PC-9 (cell line): ENCODE measurements at regions not wholly inside any gene's neighbourhood (a gene's known extent, or its start where the extent isn't known, plus 50 kb on each side); places are given as distances from the start of the nearest gene placed in this dataset.
"Not testable (repeated sequence)": the region's sequence is repeated elsewhere in the genome, so short reads cannot be mapped to it uniquely, and the experiment has no call there.

Experiments used
- BruUV-seq: library from RNA; stranded (reverse); fragments of 400-500 nt; replicated peaks from 2 replicates; lab custom pipeline; 2021; lab: Mats Ljungman, UMichigan
- CTCF ChIA-PET: fragments of 300-600 bp; sonication (Branson Sonifier 250); formaldehyde crosslinking; loops from one replicate; lab custom pipeline; 2022; ENCODE audit warnings: antibody characterized with exemption; lab: Charles Lee
- POLR2A ChIA-PET: fragments of 300-600 bp; sonication (Branson Sonifier 250); formaldehyde crosslinking; loops from one replicate; lab custom pipeline; 2022; ENCODE audit warnings: antibody characterized with exemption; ENCODE audit not compliant: unreplicated experiment; lab: Charles Lee
- DNase-seq, 2 experiments: peaks; one replicate each; pipeline versions ENCODE4 v3.0.0 to v3.0.0-alpha.2; 2015 to 2022; ENCODE audit warnings: mixed read lengths in 1 of 2
- H2AFZ ChIP-seq: fragments of 200-600 bp; sonication (generic); 2 replicates; pipeline ENCODE4 v1.8.1; 2017; ENCODE audit warnings: antibody characterized with exemption
- H3F3A ChIP-seq: fragments of 200-600 bp; sonication (generic); 2 replicates; pipeline ENCODE4 v1.8.1; 2017; ENCODE audit warnings: antibody characterized with exemption, mild to moderate bottlenecking, low read depth; ENCODE audit not compliant: insufficient read depth
- H3K27ac ChIP-seq: fragments of 200-600 bp; sonication (generic); 2 replicates; pipeline ENCODE4 v1.6.1; 2016; ENCODE audit warnings: mixed run types
- H3K27me3 ChIP-seq: fragments of 200-600 bp; sonication (generic); 2 replicates; pipeline ENCODE4 v1.6.1; 2016; ENCODE audit warnings: low read depth, mixed run types; ENCODE audit not compliant: insufficient read depth
- H3K36me3 ChIP-seq: fragments of 200-600 bp; sonication (generic); 2 replicates; pipeline ENCODE4 v1.6.1; 2016; ENCODE audit warnings: low read depth, mixed run types
- H3K4me1 ChIP-seq: fragments of 200-600 bp; sonication (generic); replicated peaks from 2 replicates; pipeline ENCODE4 v1.6.1; 2016; ENCODE audit warnings: mixed run types; ENCODE audit not compliant: insufficient read depth
- H3K4me2 ChIP-seq: fragments of 200-600 bp; sonication (generic); 2 replicates; pipeline ENCODE4 v1.6.1; 2017; ENCODE audit warnings: mixed run types
- H3K4me3 ChIP-seq: fragments of 200-600 bp; sonication (generic); 2 replicates; pipeline ENCODE4 v1.6.1; 2016; ENCODE audit warnings: mixed run types
- H3K79me2 ChIP-seq: fragments of 200-600 bp; sonication (generic); 2 replicates; pipeline ENCODE4 v1.6.1; 2017; ENCODE audit warnings: low read depth, mixed run types
- H3K9me2 ChIP-seq: fragments of 200-600 bp; sonication (generic); 2 replicates; pipeline ENCODE4 v1.8.1; 2017; ENCODE audit warnings: mild to moderate bottlenecking; ENCODE audit not compliant: insufficient read depth
- H3K9me3 ChIP-seq: fragments of 200-600 bp; sonication (generic); 2 replicates; pipeline ENCODE4 v1.8.1; 2016; ENCODE audit warnings: low read depth; ENCODE audit not compliant: insufficient read depth
- H4K20me1 ChIP-seq: fragments of 200-600 bp; sonication (generic); 2 replicates; pipeline ENCODE4 v1.8.1; 2017; ENCODE audit not compliant: insufficient read depth
- CTCF ChIP-seq: fragments of 200-600 bp; sonication (generic); conservative IDR thresholded peaks from 2 replicates; pipeline ENCODE4 v1.6.1; 2017; ENCODE audit warnings: mixed run types, antibody characterized with exemption, mild to moderate bottlenecking, moderate library complexity
- EZH2 ChIP-seq: fragments of 200-600 bp; sonication (generic); IDR thresholded peaks from 2 replicates; pipeline ENCODE4 v1.8.0; 2017; ENCODE audit warnings: antibody characterized with exemption, low read depth
- intact Hi-C: fragments of 100-400 bp; cut with micrococcal nuclease; formaldehyde crosslinking; loops from one replicate; pipeline ENCODE4 v1.10.0; 2022; ENCODE audit not compliant: unreplicated experiment

DNA sequence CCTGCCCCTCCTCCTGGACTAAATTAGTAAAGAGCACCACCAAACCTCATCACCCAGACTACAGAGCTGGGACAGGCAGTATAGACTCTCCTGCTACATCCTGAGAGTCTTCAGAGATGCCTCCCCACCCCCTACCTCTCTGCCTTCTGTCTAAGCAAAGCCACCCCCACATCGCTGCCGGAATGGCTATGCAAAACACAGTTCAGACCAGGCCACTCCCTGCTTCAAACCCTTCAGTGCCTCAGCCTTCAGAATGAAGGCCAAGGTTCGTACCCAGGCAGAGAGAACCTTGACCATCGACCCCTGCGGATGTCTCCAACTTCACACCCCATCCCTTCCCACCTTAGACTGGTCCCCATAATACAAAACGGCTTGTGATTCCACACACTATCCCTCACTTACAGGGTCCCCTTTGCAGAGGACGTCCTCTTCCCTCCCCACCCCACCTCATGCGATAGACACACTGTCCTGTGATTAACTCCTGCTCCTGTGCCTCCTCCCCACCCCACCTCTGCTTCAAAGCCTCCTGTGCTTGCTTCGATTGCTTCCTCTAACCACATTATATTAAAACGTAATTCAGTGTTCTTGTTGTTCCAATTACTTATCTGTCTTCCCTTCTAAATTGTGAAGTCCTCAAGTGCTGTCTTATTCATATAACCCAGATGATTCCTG, 175.3 kb downstream of the UACA start:
- Histone ChIP-seq H3K4me3 (no peak overlapping the region), H3K9me2 (no peaks in the 10 kb centered on the region), H3K4me1 (peaks cover 10% of the 10 kb centered on the region), H2AFZ (no peak overlapping the region), H3K36me3 (no peaks in the 10 kb centered on the region), H3F3A (peaks cover 6% of the 10 kb centered on the region; the same call in 1 of the 2 replicates), H3K4me2 (no peak overlapping the region), H3K79me2 (no peaks in the 10 kb centered on the region), H3K27me3 (no peaks in the 10 kb centered on the region), H3K9me3 (no peaks in the 10 kb centered on the region), H3K27ac (no peak overlapping the region), H4K20me1 (no peaks in the 10 kb centered on the region)
- no peak for TF ChIP-seq CTCF
- no peak for TF ChIP-seq EZH2
- intact Hi-C loops = loop anchor here (5.0 to 10.0 kb wide), 3 partner anchors 343 to 493 kb away; partner anchors contain the start of gene TLE3
- no TSS peak for BruUV-seq
- DNase-seq = no peak
- ChIA-PET CTCF (no interaction called here), POLR2A (no interaction called here)

DNA sequence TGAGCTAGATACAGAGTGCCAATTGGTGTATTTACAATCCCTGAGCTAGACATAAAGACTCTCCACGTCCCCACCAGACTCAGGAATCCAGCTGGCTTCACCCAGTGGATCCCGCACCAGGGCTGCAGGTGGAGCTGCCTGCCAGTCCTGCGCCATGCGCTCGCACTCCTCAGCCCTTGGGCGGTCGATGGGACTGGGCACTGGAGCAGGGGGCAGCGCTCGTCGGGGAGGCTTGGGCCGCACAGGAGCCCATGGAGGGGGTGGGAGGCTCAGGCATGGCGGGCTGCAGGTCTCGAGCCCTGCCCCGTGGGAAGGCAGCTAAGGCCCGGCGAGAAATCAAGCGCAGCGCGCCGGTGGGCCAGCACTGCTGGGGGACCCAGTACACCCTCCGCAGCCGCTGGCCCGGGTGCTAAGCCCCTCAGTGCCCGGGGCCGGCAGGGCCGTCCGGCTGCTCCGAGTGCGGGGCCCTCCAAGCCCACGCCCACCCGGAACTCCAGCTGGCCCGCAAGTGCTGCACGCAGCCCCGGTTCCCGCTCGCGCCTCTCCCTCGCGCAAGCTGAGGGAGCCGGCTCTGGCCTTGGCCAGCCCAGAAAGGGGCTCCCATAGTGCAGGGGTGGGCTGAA, 176.2 kb downstream of the UACA start:
- H3K9me3 ChIP-seq, H2AFZ ChIP-seq, H3K27me3 ChIP-seq, H4K20me1 ChIP-seq, POLR2A ChIA-PET, H3K9me2 ChIP-seq, H3K36me3 ChIP-seq, H3K4me3 ChIP-seq, H3K4me2 ChIP-seq, H3F3A ChIP-seq, DNase-seq, H3K27ac ChIP-seq, H3K79me2 ChIP-seq, BruUV-seq: not testable (repeated sequence)
- CTCF ChIA-PET = interaction anchor here (0.7 kb wide), 1 partner anchor 18 kb away, joined by 4 read pairs; no protein-coding TSS in a partner anchor
- peaks cover 18% of the 10 kb centered on the region for H3K4me1 ChIP-seq
- intact Hi-C loops = loop anchor here (5.0 to 10.0 kb wide), 3 partner anchors 342 to 492 kb away; partner anchors contain the start of gene TLE3

- DNase-seq = no peak
- no peaks in the 10 kb centered on the region for H4K20me1 ChIP-seq
- H3K79me2 ChIP-seq = no peaks in the 10 kb centered on the region
- no peaks in the 10 kb centered on the region for H3K36me3 ChIP-seq
- H3K27me3 ChIP-seq = no peaks in the 10 kb centered on the region
- H3K9me3 ChIP-seq = no peaks in the 10 kb centered on the region
- no peak overlapping the region for H2AFZ ChIP-seq
- ChIA-PET POLR2A (no interaction called here), CTCF (no interaction called here)
- TF ChIP-seq CTCF = no peak
- no peak for TF ChIP-seq EZH2
- H3K9me2 ChIP-seq = no peaks in the 10 kb centered on the region
- no TSS peak for BruUV-seq
- no peak overlapping the region for H3K4me2 ChIP-seq
- no peak overlapping the region for H3K4me3 ChIP-seq
- peaks cover 18% of the 10 kb centered on the region for H3K4me1 ChIP-seq
- no peak overlapping the region for H3K27ac ChIP-seq
- intact Hi-C loops = loop anchor here (5.0 to 10.0 kb wide), 3 partner anchors 341 to 491 kb away; partner anchors contain the start of gene TLE3
- peaks cover 6% of the 10 kb centered on the region; the same call in 1 of the 2 replicates for H3F3A ChIP-seq
These were observed 177.1 kb downstream of the UACA start for GRCh38 chr15:70586241-70586640.
